ENCODE measurements at regions not wholly inside any gene's neighbourhood (a gene's known extent, or its start where the extent isn't known, plus 50 kb on each side); places are given as distances from the start of the nearest gene placed in this dataset.

- no peak overlapping the region for H3K27ac Mint-ChIP-seq
- DNase-seq (no peak), ATAC-seq (no peak)
- no peaks in the 10 kb centered on the region for H3K36me3 Mint-ChIP-seq (ENCODE audit: low read depth)
- CTCF ChIA-PET: no interaction called here
- H3K27me3 Mint-ChIP-seq: peaks cover 2% of the 10 kb centered on the region
- H3K9me3 Mint-ChIP-seq: no peaks in the 10 kb centered on the region
- TF ChIP-seq CTCF (IDR thresholded peaks at IDR 0.05): no peak
- POLR2A ChIA-PET: no interaction called here
- intact Hi-C loops (cut with micrococcal nuclease): no loop called here
- peaks cover 6% of the 10 kb centered on the region for H3K4me1 Mint-ChIP-seq (ENCODE audit: low read depth)
- no peak overlapping the region for H3K4me3 Mint-ChIP-seq
These were observed 96.3 kb upstream of the RNF152 start for GRCh38 chr18:61989138-61989537.

- intact Hi-C loops (cut with micrococcal nuclease): no loop called here
- H3K4me3 Mint-ChIP-seq: no peak overlapping the region
These were observed 95.3 kb upstream of the RNF152 start for GRCh38 chr18:61988100-61988499.

GRCh38 chr18:61985681-61986080 lies 92.9 kb upstream of the RNF152 start:
- no peak overlapping the region for H3K27ac Mint-ChIP-seq
- no peak for TF ChIP-seq CTCF (IDR thresholded peaks at IDR 0.05)
- H3K9me3 Mint-ChIP-seq: no peaks in the 10 kb centered on the region

More at GRCh38 chr18:61988100-61988499, 95.3 kb upstream of the RNF152 start:
- no peak for ATAC-seq
- no peaks in the 10 kb centered on the region for H3K36me3 Mint-ChIP-seq (ENCODE audit: low read depth)
- CTCF ChIA-PET: no interaction called here
- no peak overlapping the region for H3K27ac Mint-ChIP-seq
- H3K27me3 Mint-ChIP-seq: peaks cover 4% of the 10 kb centered on the region
- TF ChIP-seq CTCF (IDR thresholded peaks at IDR 0.05): no peak
- no peaks in the 10 kb centered on the region for H3K9me3 Mint-ChIP-seq
- peaks cover 6% of the 10 kb centered on the region for H3K4me1 Mint-ChIP-seq (ENCODE audit: low read depth)
- no peak for DNase-seq
- POLR2A ChIA-PET: no interaction called here

GRCh38 chr18:61984349-61984748 lies 91.5 kb upstream of the RNF152 start:
- H3K9me3 Mint-ChIP-seq: no peaks in the 10 kb centered on the region
- CTCF ChIA-PET: no interaction called here
- ATAC-seq (no peak), DNase-seq (no peak)
- peaks cover 4% of the 10 kb centered on the region for H3K27me3 Mint-ChIP-seq
- no peak overlapping the region for H3K27ac Mint-ChIP-seq
- POLR2A ChIA-PET: no interaction called here
- H3K4me1 Mint-ChIP-seq (ENCODE audit: low read depth): peaks cover 8% of the 10 kb centered on the region
- H3K4me3 Mint-ChIP-seq: no peak overlapping the region
- intact Hi-C loops (cut with micrococcal nuclease): no loop called here
- no peak for TF ChIP-seq CTCF (IDR thresholded peaks at IDR 0.05)
- H3K36me3 Mint-ChIP-seq (ENCODE audit: low read depth): no peaks in the 10 kb centered on the region

More at GRCh38 chr18:61985681-61986080, 92.9 kb upstream of the RNF152 start:
- Mint-ChIP-seq H3K27me3 (peaks cover 4% of the 10 kb centered on the region), H3K36me3 (ENCODE audit: low read depth) (no peaks in the 10 kb centered on the region), H3K4me3 (no peak overlapping the region), H3K4me1 (ENCODE audit: low read depth) (peaks cover 4% of the 10 kb centered on the region)
- ATAC-seq (no peak), DNase-seq (no peak)
- POLR2A ChIA-PET: no interaction called here
- CTCF ChIA-PET: no interaction called here
- intact Hi-C loops (cut with micrococcal nuclease): no loop called here

- Mint-ChIP-seq H3K9me3 (peaks cover 1% of the 10 kb centered on the region), H3K36me3 (ENCODE audit: low read depth) (no peaks in the 10 kb centered on the region), H3K27ac (no peak overlapping the region), H3K27me3 (peaks cover 4% of the 10 kb centered on the region), H3K4me3 (no peak overlapping the region), H3K4me1 (ENCODE audit: low read depth) (peaks cover 8% of the 10 kb centered on the region)
- ChIA-PET CTCF (no interaction called here), POLR2A (no interaction called here)
- intact Hi-C loops (cut with micrococcal nuclease): no loop called here
- ATAC-seq: no peak
- no peak for DNase-seq
- no peak for TF ChIP-seq CTCF (IDR thresholded peaks at IDR 0.05)
These were observed 89.7 kb upstream of the RNF152 start for GRCh38 chr18:61982475-61982874.

All from activated CD8-positive, alpha-beta T cell treated with anti-CD3 and anti-CD28 coated beads for 36 hours (primary cell).